NCI-H1105 (cell line): ENCODE measurements at regions not wholly inside any gene's neighbourhood (a gene's known extent, or its start where the extent isn't known, plus 50 kb on each side); places are given as distances from the start of the nearest gene placed in this dataset.
A peak's percentile ranks its signal among the peaks of the same experiment; 100 is the strongest.

Experiments
- DNase-seq: peaks from one replicate; lab custom pipeline; 2025; lab: John Stamatoyannopoulos, UW

- no peak for DNase-seq
Observed at GRCh38 chr12:111076611-111077451, 156.5 kb upstream of the MYL2 start.

DNA sequence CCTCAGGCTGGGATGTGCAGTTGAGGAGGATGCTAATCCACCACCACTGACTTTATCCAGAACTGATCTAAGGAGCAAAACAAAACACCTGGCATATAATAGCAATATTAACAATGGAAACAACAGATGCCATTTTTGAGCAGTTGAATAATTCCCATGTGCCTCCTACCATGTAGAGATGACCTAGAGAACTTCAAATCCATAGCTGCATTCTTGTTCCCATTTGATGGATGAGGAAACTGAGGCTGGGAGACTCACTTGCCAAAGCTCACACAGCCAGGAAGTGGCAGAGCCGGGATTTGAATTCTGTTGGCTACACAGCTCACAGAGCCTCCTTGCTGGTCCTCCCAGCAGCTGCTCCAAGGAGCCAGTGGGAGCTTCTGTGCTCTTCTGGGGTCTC, 155.8 kb upstream of the MYL2 start:
- DNase-seq, result no peak

- no peak for DNase-seq
Observed at GRCh38 chr12:111074965-111075364, 154.6 kb upstream of the MYL2 start.

- no peak for DNase-seq
Observed at GRCh38 chr12:111074559-111074958, 154.2 kb upstream of the MYL2 start.

GRCh38 chr12:111073370-111073769, 153.0 kb upstream of the MYL2 start:
- no peak for DNase-seq

DNA sequence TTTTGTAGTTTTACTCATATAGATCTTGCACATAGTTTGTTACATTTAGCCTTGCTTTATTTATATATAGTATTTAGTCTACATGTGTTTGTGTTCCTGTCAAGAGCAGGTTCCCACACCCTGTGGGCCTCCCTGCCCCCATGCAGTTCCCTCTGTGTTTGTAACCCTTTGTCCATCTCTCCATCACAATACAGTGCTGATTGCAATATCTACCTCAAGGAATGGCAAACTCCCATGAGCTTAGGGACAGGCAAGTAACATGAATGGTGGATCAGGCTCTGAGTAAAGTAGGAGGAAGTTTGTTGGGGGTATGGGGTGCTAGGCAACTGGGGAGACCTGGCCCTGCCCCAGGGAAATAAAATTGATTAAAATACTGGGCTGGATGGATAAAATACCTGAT, 151.9 kb upstream of the MYL2 start:
- no peak for DNase-seq

- no peak for DNase-seq
Observed at GRCh38 chr12:111069886-111070285, 149.5 kb upstream of the MYL2 start.

DNA sequence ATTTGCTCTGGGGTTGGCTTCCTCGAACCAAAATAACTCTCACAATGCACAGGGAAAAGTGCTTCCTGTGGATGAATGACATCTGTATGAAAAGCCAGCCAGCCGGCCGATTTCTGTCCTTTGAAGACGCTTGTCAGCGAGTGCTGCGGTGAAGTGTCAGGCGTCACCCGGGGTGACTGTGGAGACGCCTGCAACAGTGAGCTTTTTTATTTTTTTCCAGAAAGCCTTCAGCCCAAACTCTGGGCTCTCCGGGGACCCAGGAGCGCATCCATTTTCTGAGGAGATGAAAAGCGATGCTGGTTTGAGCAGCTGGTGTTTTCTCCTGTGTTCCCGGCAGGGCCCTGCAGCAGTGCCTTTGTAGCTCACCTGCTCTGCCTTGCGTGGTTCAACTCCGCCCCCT, 147.9 kb upstream of the MYL2 start:
- DNase-seq, result no peak

- DNase-seq, result no peak
Observed at GRCh38 chr12:111067498-111067897, 147.1 kb upstream of the MYL2 start.

- DNase-seq, result no peak
Observed at GRCh38 chr12:111066744-111067437, 146.5 kb upstream of the MYL2 start.

DNA sequence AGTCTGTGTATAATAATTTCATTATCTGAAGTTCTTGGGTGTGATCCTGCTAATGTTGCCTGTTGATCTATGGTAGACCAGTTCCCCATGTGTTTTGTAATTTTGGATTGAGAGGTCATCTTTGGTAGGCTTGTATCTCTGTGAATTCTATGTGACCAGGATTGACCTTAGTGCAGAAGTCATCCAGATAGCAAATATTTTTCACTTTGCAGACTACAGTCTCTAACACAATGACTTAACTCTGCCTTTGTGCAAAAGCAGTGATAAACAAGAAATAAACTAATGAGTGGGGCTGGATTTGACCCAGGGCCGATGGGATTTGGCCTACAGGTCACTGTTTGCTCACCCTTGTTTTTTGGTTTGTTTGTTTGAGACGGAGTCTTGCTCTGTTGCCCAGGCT, 144.6 kb upstream of the MYL2 start:
- DNase-seq, result no peak

- DNase-seq, result no peak
Observed at GRCh38 chr12:111064154-111064553, 143.8 kb upstream of the MYL2 start.

- no peak for DNase-seq
Observed at GRCh38 chr12:111063295-111064026, 143.1 kb upstream of the MYL2 start.

GRCh38 chr12:111057701-111058425, 137.5 kb upstream of the MYL2 start:
- peak; percentile 13 for DNase-seq

- no peak for DNase-seq
Observed at GRCh38 chr12:111056618-111057521, 136.5 kb upstream of the MYL2 start.

DNA sequence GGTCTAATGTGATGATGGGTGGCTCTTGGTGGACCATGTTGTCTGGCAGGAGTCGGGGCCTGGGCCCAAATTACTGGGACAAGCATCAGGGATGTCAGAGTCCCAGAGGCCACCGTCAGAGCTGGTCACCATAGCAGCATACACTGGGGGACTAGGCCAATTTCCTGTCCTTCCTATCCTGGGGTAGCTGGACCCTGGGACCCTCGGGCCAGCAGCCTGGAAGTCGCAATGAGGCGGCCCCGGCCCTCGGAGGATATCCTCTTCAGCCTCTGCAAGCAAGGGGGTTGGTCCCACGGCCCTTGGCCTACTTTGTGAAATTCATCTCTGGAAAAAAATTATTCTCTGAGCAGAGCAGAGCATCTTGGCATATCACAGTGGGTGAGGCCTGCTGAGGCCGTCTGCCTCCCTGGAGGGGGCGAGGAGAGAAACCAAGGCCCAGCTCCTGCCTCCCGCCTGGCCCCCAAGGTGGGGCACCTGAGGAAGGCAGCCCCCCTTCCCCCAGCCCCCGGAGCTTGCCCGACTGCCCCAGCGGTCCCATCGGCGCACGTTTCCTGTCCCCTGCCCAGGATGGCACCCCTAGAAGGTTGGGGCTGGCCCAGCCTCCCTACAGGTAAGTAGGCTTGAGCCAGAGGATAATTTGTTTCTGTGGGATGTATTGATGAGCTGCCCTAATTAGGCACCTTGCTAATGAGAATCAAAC, 135.0 kb upstream of the MYL2 start:
- DNase-seq, result no peak

DNA sequence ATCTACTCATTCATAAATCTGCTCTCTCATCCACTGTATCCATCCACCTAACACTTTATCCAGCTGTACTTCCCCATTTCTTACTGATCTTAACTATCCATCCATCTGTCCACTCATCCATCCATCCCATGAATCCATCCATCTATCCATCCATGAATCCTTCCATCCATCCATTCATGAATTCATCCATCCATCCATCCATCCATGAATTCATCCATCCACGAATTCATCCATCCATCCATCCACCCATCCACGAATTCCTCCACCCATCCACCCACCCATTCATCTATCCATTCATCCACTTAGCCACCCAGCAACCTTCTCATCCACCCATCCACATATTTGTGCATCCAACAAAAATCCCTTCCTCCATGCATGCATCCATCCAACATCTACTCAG, 128.6 kb upstream of the MYL2 start:
- DNase-seq, result no peak

- DNase-seq, result no peak
Observed at GRCh38 chr12:111046896-111047295, 126.5 kb upstream of the MYL2 start.

DNA sequence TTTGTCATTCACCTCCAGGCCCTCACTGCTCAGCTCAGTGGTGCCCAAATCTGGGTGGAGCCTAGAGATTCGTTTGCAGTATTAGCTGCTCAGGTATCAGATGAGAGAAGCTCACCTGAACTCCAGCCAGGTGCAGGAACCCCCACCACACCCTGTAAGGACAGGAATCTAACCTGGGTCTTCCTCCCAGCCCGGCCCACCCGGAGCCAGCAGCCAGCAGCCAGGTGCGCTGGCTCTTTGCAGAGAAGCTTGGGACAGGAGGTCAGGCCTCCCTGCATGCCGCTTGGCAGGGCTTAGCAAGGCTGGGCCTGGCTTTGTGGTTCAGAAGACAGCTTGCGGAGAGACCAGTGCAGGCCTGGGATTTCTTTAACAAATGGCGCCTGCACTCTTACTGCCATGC, 125.6 kb upstream of the MYL2 start:
- DNase-seq, result no peak

DNA sequence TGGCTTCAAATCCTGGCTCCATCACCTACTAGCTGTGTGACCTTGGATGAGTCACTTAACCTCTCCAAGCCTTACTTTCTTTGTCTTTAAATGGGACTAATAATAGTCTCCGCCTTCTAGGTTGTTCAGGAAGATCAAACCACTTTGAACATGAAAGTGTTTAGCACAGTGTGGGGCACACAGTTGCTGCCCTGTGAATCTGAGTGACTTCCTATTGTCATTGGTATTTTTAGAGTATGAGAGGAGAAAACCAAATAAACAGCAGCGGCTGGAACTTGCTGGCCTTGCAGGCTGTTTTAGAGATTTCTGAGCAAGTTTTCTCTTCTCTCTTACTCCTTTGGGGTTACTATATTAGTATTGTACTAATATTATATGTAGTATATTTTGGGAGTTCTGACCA, 120.7 kb upstream of the MYL2 start:
- DNase-seq, result no peak

DNA sequence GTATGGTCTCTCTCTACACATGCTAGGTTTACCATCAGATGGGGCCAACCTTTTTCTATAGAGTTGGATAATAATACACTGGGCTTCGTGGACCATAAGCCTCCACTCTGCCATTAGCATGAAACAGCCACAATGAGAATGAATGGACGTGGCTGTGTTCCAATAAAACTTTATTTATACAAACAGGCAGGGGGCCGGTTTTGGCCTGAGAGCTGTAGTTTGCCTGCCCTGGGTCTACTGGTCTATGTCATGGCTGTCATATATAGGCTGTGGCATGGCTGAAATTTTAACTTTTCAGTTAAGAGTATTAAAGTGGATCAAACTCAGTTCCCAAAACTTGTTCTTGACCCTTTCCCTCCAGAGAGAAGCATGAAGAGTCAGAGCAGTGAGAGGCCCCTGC, 120.3 kb upstream of the MYL2 start:
- no peak for DNase-seq
